ENCODE measurements at regions not wholly inside any gene's neighbourhood (a gene's known extent, or its start where the extent isn't known, plus 50 kb on each side); places are given as distances from the start of the nearest gene placed in this dataset.

DNA sequence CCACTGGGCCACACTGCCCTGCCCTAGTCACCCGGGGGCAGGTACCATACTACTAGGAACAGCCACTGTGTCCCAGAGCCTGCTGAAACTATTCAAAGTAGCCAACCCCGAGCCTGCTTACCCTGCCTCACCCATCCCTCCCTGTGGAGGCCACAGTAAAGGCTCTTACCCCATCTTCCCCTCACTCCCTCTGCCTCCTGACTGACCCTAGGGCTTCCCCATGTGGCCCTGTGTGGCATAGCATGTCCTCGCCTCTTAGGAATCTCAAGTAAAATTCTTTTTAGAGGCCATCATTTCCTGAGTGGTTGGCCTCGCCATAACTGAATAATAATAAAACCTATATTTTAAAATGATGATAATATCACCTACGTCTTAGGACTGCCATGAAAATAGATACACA lies 112.2 kb upstream of the SLC6A11 start:
- peaks cover 30% of the 10 kb centered on the region for H3K27me3 Mint-ChIP-seq (ENCODE audit: insufficient read depth)
- peaks cover 10% of the 10 kb centered on the region for H3K4me1 Mint-ChIP-seq (ENCODE audit: low read depth)
- DNase-seq = peak; percentile 35
- H3K9me3 Mint-ChIP-seq = no peaks in the 10 kb centered on the region
- no peak overlapping the region for H3K4me3 Mint-ChIP-seq
- TF ChIP-seq, protein P1, sequence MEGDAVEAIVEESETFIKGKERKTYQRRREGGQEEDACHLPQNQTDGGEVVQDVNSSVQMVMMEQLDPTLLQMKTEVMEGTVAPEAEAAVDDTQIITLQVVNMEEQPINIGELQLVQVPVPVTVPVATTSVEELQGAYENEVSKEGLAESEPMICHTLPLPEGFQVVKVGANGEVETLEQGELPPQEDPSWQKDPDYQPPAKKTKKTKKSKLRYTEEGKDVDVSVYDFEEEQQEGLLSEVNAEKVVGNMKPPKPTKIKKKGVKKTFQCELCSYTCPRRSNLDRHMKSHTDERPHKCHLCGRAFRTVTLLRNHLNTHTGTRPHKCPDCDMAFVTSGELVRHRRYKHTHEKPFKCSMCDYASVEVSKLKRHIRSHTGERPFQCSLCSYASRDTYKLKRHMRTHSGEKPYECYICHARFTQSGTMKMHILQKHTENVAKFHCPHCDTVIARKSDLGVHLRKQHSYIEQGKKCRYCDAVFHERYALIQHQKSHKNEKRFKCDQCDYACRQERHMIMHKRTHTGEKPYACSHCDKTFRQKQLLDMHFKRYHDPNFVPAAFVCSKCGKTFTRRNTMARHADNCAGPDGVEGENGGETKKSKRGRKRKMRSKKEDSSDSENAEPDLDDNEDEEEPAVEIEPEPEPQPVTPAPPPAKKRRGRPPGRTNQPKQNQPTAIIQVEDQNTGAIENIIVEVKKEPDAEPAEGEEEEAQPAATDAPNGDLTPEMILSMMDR (IDR thresholded peaks at IDR 0.05) = peak; percentile 65
- no peak overlapping the region for H3K27ac Mint-ChIP-seq
- no peaks in the 10 kb centered on the region for H3K36me3 Mint-ChIP-seq (ENCODE audit: low read depth)

DNA sequence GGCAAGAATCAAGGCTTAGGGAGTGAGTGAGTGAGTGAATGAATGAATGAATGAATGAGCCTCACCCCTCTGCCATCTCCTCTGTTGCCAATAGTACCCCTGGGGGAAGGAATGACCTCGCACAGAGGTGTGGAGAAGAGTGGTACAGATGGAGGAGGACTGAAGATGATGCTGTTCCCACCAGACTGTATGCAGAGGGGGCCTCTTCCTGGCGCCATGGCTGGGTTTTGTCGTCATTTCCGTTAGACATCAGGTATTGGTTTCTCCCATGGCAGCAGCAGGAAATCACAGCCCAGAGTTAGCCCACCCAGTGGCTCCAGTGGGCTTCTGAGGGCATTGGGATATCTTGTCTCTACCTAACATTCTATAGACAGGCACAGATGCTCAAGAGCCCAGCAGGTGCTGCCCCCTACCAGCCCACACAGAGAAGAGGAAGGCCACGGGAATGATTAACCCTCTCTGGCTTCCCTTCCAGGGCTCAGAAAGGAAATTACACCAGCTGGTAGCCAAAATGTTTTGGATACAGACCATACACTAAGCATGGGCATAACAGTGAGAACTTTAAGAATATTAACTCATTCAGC lies 109.8 kb upstream of the SLC6A11 start:
- Mint-ChIP-seq H3K27me3 (ENCODE audit: insufficient read depth) (peaks cover 45% of the 10 kb centered on the region), H3K9me3 (no peaks in the 10 kb centered on the region), H3K27ac (no peak overlapping the region), H3K4me1 (ENCODE audit: low read depth) (peaks cover 10% of the 10 kb centered on the region), H3K36me3 (ENCODE audit: low read depth) (no peaks in the 10 kb centered on the region), H3K4me3 (no peak overlapping the region)
- TF ChIP-seq, protein P1 (IDR thresholded peaks at IDR 0.05) = no peak
- DNase-seq = no peak

DNA sequence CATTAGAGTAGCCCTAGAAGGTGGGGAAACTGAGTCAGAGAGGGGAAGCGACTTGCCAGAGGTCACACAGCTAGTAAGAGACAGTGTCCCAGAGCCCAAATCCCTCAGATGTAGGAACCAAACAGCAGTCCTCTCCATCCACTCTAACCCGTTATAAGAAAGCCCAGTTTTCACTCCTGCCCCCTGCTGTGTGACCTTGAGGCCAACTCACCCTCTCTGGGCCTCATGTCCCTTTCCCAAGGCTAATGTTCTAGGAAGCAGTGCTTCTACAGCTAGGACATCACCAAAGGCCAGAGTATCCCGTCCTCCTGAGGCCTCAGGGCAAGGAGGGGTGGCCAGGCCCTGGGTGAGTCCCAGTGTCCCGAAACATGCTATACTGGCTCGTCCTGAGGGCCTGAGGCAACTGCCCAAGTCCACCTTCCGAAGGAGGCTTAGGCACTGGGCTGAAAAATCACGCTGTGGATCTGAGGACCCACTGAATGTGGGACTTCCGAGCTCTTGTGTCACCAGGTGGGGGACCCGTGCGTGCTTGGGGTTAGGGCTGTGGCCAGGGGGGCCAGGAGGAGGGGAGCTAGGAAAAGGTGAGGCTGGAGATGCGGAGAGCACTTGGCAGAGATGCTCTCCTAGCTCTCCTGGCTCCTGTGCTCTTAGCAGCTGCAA lies 109.2 kb upstream of the SLC6A11 start:
- no peak overlapping the region for H3K27ac Mint-ChIP-seq
- TF ChIP-seq, protein P1 (IDR thresholded peaks at IDR 0.05) = no peak
- H3K4me1 Mint-ChIP-seq (ENCODE audit: low read depth) = peaks cover 10% of the 10 kb centered on the region
- H3K4me3 Mint-ChIP-seq = no peak overlapping the region
- H3K36me3 Mint-ChIP-seq (ENCODE audit: low read depth) = no peaks in the 10 kb centered on the region
- H3K9me3 Mint-ChIP-seq = no peaks in the 10 kb centered on the region
- DNase-seq = no peak
- H3K27me3 Mint-ChIP-seq (ENCODE audit: insufficient read depth) = peaks cover 45% of the 10 kb centered on the region

DNA sequence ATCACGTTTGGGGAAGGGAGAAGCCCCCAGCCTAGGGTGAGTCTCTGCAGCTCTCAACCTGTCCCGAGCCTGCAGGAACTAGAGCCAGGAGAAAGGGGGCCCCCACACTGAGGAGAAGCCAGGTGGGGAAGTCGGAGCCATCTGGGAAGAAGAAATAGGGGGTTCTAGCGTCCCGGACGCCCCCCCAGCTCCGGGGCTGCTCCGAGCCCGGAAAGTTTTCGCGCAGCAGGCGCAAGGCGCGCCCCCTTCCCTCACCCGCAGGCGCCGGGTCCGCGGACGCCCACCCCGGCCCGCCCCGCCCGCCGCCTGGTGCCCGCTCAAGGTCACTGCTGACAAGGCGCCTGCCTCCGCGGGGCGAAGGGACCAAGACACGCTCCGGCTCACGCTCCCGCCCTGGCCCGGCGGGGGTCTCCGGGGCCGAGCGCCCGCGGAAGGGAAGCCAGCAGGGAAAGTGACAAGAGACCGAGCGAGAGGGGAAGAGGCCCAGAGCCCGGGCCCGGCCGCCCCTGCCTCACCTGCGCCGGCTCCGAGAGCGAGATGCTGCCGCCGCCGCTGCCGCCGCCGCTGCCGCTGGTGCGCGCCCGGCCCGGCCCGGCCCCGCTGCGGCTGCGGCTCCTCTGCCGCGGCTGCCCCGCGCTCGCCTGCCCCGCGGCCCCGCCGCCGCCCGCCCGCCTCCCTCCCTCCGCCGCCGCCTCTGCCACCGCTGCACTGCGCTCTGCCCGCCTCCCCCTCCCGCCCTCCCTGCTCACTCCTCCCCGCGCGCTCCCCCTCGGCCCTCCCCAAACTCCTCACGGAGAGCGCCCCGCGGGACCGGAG lies 108.4 kb upstream of the SLC6A11 start:
- H3K4me1 Mint-ChIP-seq (ENCODE audit: low read depth) = peaks cover 10% of the 10 kb centered on the region
- H3K9me3 Mint-ChIP-seq = no peaks in the 10 kb centered on the region
- H3K27ac Mint-ChIP-seq = no peak overlapping the region
- TF ChIP-seq, protein P1 (IDR thresholded peaks at IDR 0.05) = peak; percentile 19; the same call in 1 of the 2 replicates
- no peak overlapping the region for H3K4me3 Mint-ChIP-seq
- H3K27me3 Mint-ChIP-seq (ENCODE audit: insufficient read depth) = peaks cover 48% of the 10 kb centered on the region
- no peak for DNase-seq
- H3K36me3 Mint-ChIP-seq (ENCODE audit: low read depth) = no peaks in the 10 kb centered on the region

DNA sequence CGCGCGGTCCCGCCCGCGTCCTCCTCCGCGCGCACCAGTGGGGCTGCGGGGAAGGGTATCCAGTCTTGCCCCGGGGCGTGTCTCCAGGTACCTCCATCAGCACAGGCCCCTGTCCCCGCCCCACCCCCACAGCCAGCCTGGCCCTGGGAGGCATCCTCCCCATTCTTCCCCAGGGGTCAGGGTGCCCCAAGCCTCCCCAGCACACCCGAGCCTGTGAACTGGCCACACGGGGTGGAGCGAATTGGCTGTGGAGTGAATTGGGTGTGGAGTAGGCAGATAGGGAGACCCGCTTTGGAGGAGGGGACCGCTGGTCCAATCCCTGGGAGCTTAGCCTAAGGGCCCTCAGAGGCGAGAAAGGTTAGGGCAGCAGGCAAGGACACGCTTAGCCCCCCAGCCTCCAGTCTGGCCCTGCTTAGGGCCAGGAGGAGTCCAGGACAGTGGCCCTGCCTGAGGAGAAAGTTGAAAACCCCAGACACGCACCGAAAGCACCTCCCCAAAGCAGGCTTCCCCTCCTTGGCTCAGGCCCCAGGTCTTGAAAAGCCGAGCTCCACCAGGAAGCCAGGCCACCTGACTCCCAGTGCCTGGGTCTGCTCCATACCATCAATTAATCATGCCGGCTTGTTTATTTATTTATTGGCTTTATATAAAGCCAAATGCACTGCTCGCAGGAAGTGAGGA lies 107.7 kb upstream of the SLC6A11 start:
- H3K4me1 Mint-ChIP-seq (ENCODE audit: low read depth) = peaks cover 10% of the 10 kb centered on the region
- peaks cover 47% of the 10 kb centered on the region for H3K27me3 Mint-ChIP-seq (ENCODE audit: insufficient read depth)
- no peaks in the 10 kb centered on the region for H3K36me3 Mint-ChIP-seq (ENCODE audit: low read depth)
- TF ChIP-seq, protein P1 (IDR thresholded peaks at IDR 0.05) = no peak
- no peak overlapping the region for H3K27ac Mint-ChIP-seq
- DNase-seq = no peak
- no peak overlapping the region for H3K4me3 Mint-ChIP-seq
- H3K9me3 Mint-ChIP-seq = no peaks in the 10 kb centered on the region

Data from HFFc6 (cell line).